Naive thymus-derived CD4-positive, alpha-beta T cell (primary cell): ENCODE measurements at regions not wholly inside any gene's neighbourhood (a gene's known extent, or its start where the extent isn't known, plus 50 kb on each side); places are given as distances from the start of the nearest gene placed in this dataset.

Experiments used
- ATAC-seq: fragments of 150-1000 bp; cut with Tn5 transposase; 2 replicates; pipeline ENCODE4 v1.10.0; 2021; ENCODE audit warnings: mild to moderate bottlenecking, moderate library complexity
- CTCF ChIA-PET: fragments of 350-600 bp; sonication (Branson Sonifier 250); formaldehyde crosslinking; loops from one replicate; lab custom pipeline; 2021; ENCODE audit warnings: antibody characterized with exemption; lab: Charles Lee
- POLR2A ChIA-PET: fragments of 350-600 bp; sonication (Branson Sonifier 250); formaldehyde crosslinking; loops from one replicate; lab custom pipeline; 2021; ENCODE audit warnings: antibody characterized with exemption, inconsistent platforms; lab: Charles Lee
- DNase-seq, 9 donors: peaks; one replicate each; pipeline versions ENCODE4 v3.0.0 to v3.0.0-alpha.2; 2020 to 2022; ENCODE audit warnings: mixed read lengths in 1 of 9
- H3K27ac ChIP-seq: one replicate; pipeline ENCODE4 v1.7.0; 2013; ENCODE audit warnings: mild to moderate bottlenecking, low read depth, low read length, moderate library complexity
- H3K27me3 ChIP-seq, 2 donors: one replicate each; pipeline ENCODE4 v1.7.0; 2013; ENCODE audit warnings: low read length in 2 of 2, mild to moderate bottlenecking in 2 of 2, moderate library complexity in 2 of 2; ENCODE audit not compliant: control insufficient read depth in 2 of 2, insufficient read depth in 2 of 2
- H3K36me3 ChIP-seq, 3 experiments: 1 replicate in 2 of 3; 2 replicates in 1 of 3; pipeline ENCODE4 v1.7.0; 2013; ENCODE audit warnings: low read length in 3 of 3, mild to moderate bottlenecking in 3 of 3, moderate library complexity in 1 of 3; ENCODE audit not compliant: insufficient read depth in 3 of 3, control insufficient read depth in 2 of 3
- H3K4me1 ChIP-seq, 2 donors: one replicate each; pipeline ENCODE4 v1.7.0; 2013; ENCODE audit warnings: low read length in 2 of 2, mild to moderate bottlenecking in 2 of 2, moderate library complexity in 1 of 2; ENCODE audit not compliant: control insufficient read depth in 2 of 2, insufficient read depth in 2 of 2
- H3K4me3 ChIP-seq: 2 replicates; pipeline ENCODE4 v1.7.0; 2013; ENCODE audit warnings: mild to moderate bottlenecking, low read length
- H3K9me3 ChIP-seq, 3 experiments: 1 replicate in 2 of 3; 2 replicates in 1 of 3; pipeline ENCODE4 v1.7.0; 2013; ENCODE audit warnings: low read length in 3 of 3; ENCODE audit not compliant: control insufficient read depth in 2 of 3
- H3K27ac Mint-ChIP-seq, 9 donors: one replicate each; pipeline ENCODE4 v1.8.0; 2020 to 2022; ENCODE audit warnings: mixed read lengths in 9 of 9, mild to moderate bottlenecking in 8 of 9, moderate library complexity in 5 of 9, inconsistent platforms in 2 of 9
- H3K27me3 Mint-ChIP-seq, 5 donors: one replicate each; pipeline ENCODE4 v1.8.0; 2021 to 2022; ENCODE audit warnings: mixed read lengths in 5 of 5, mild to moderate bottlenecking in 1 of 5
- H3K36me3 Mint-ChIP-seq, 5 donors: one replicate each; pipeline ENCODE4 v1.8.0; 2020 to 2022; ENCODE audit warnings: mixed read lengths in 5 of 5, mild to moderate bottlenecking in 3 of 5, inconsistent platforms in 1 of 5
- H3K4me1 Mint-ChIP-seq, 7 donors: one replicate each; pipeline ENCODE4 v1.8.0; 2020 to 2022; ENCODE audit warnings: mixed read lengths in 7 of 7, mild to moderate bottlenecking in 3 of 7, inconsistent platforms in 1 of 7
- H3K4me3 Mint-ChIP-seq, 10 donors: one replicate each; pipeline ENCODE4 v1.8.0; 2020 to 2022; ENCODE audit warnings: mild to moderate bottlenecking in 10 of 10, mixed read lengths in 10 of 10, moderate library complexity in 6 of 10, inconsistent platforms in 2 of 10
- H3K9me3 Mint-ChIP-seq, 11 donors: one replicate each; pipeline ENCODE4 v1.8.0; 2020 to 2022; ENCODE audit warnings: mixed read lengths in 11 of 11, mild to moderate bottlenecking in 4 of 11, inconsistent platforms in 1 of 11, moderate library complexity in 1 of 11
- intact Hi-C, 2 donors: fragments of 100-400 bp; cut with micrococcal nuclease; formaldehyde crosslinking; loops; one replicate each; pipeline ENCODE4 v1.15.1; 2023

- no peak for DNase-seq
- Mint-ChIP-seq H3K4me3 (no peak overlapping the region), H3K9me3 (peaks cover 0 to 2% (median 0%) of the 10 kb centered on the region in 11 donors), H3K27me3 (peaks cover 4 to 23% (median 5%) of the 10 kb centered on the region in 5 donors), H3K4me1 (peaks cover 0 to 5% (median 0%) of the 10 kb centered on the region in 7 donors), H3K36me3 (no peaks in the 10 kb centered on the region), H3K27ac (no peak overlapping the region)
- no peak overlapping the region for H3K4me3 ChIP-seq
- H3K27me3 ChIP-seq, result no peaks in the 10 kb centered on the region
- H3K36me3 ChIP-seq, result no peaks in the 10 kb centered on the region
- POLR2A ChIA-PET, result no interaction called here
- H3K4me1 ChIP-seq, result no peaks in the 10 kb centered on the region
- peak; percentile 3 for ATAC-seq
- H3K27ac ChIP-seq, result no peak overlapping the region
- intact Hi-C loops, result no loop called here
- CTCF ChIA-PET, result no interaction called here
- H3K9me3 ChIP-seq, result no peaks in the 10 kb centered on the region
Measured at GRCh38 chr20:1831096-1831495, 64.1 kb upstream of the SIRPA start.

DNA sequence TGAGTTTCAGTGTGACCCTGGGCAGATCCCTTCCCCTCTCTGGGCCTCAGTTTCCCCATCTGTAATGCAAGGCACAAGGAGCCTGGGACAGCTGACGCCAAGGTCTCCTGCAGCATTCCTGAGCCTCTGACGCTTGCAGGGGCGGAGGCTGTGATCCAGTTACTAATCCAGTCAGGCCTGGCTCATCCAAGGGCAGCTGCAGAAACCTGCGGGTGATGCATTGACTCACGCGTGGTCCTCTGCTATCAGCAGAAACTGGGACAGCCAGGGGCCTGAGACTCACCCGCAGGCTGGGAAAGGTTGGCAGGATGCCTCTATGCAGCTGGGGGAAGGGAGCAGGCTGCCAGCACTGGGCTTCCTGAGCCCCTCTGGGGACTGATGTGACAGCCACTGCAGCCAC lies 65.0 kb upstream of the SIRPA start:
- no peaks in the 10 kb centered on the region for H3K27me3 ChIP-seq
- peaks cover 0 to 5% (median 0%) of the 10 kb centered on the region in 7 donors for H3K4me1 Mint-ChIP-seq
- no peak overlapping the region for H3K27ac ChIP-seq
- H3K4me3 Mint-ChIP-seq, result no peak overlapping the region
- H3K4me3 ChIP-seq, result no peak overlapping the region
- H3K9me3 ChIP-seq, result no peaks in the 10 kb centered on the region
- no peak for DNase-seq
- H3K4me1 ChIP-seq, result no peaks in the 10 kb centered on the region
- POLR2A ChIA-PET, result no interaction called here
- ATAC-seq, result no peak
- peaks cover 4 to 26% (median 5%) of the 10 kb centered on the region in 5 donors for H3K27me3 Mint-ChIP-seq
- CTCF ChIA-PET, result no interaction called here
- no peaks in the 10 kb centered on the region for H3K36me3 ChIP-seq
- no peaks in the 10 kb centered on the region for H3K36me3 Mint-ChIP-seq
- H3K27ac Mint-ChIP-seq, result no peak overlapping the region
- H3K9me3 Mint-ChIP-seq, result peaks cover 0 to 2% (median 0%) of the 10 kb centered on the region in 11 donors
- intact Hi-C loops, result no loop called here

GRCh38 chr20:1829531-1829930 lies 65.7 kb upstream of the SIRPA start:
- H3K36me3 ChIP-seq, result no peaks in the 10 kb centered on the region
- no peaks in the 10 kb centered on the region for H3K4me1 ChIP-seq
- Mint-ChIP-seq H3K36me3 (peaks cover 0 to 3% (median 0%) of the 10 kb centered on the region in 5 donors), H3K4me3 (no peak overlapping the region), H3K9me3 (peaks cover 0 to 5% (median 1%) of the 10 kb centered on the region in 11 donors), H3K27me3 (peaks cover 4 to 27% (median 5%) of the 10 kb centered on the region in 5 donors), H3K4me1 (peaks cover 0 to 5% (median 0%) of the 10 kb centered on the region in 7 donors), H3K27ac (no peak overlapping the region)
- no peak overlapping the region for H3K4me3 ChIP-seq
- no peak for DNase-seq
- ATAC-seq, result no peak
- ChIA-PET POLR2A (no interaction called here), CTCF (interaction anchor here (0.7 kb wide), 1 partner anchor 587 kb away, joined by 3 read pairs; no protein-coding TSS in a partner anchor)
- intact Hi-C loops, result no loop called here
- no peak overlapping the region for H3K27ac ChIP-seq
- H3K27me3 ChIP-seq, result no peaks in the 10 kb centered on the region
- H3K9me3 ChIP-seq, result no peaks in the 10 kb centered on the region

- ATAC-seq, result no peak
- H3K27ac Mint-ChIP-seq, result no peak overlapping the region
- peaks cover 0 to 5% (median 0%) of the 10 kb centered on the region in 7 donors for H3K4me1 Mint-ChIP-seq
- H3K4me3 Mint-ChIP-seq, result no peak overlapping the region
- Histone ChIP-seq H3K4me1 (no peaks in the 10 kb centered on the region), H3K4me3 (no peak overlapping the region), H3K27ac (no peak overlapping the region), H3K27me3 (no peaks in the 10 kb centered on the region), H3K36me3 (no peaks in the 10 kb centered on the region), H3K9me3 (peaks cover 0 to 1% (median 0%) of the 10 kb centered on the region in 3 experiments)
- CTCF ChIA-PET, result interaction anchor here (0.7 kb wide), 1 partner anchor 586 kb away, joined by 3 read pairs; no protein-coding TSS in a partner anchor
- H3K9me3 Mint-ChIP-seq, result peaks cover 0 to 13% (median 8%) of the 10 kb centered on the region in 11 donors
- peaks cover 4 to 23% (median 7%) of the 10 kb centered on the region in 5 donors for H3K27me3 Mint-ChIP-seq
- no peak for DNase-seq
- intact Hi-C loops, result no loop called here
- POLR2A ChIA-PET, result no interaction called here
- peaks cover 0 to 7% (median 4%) of the 10 kb centered on the region in 5 donors for H3K36me3 Mint-ChIP-seq
Measured at GRCh38 chr20:1828786-1829131, 66.4 kb upstream of the SIRPA start.

GRCh38 chr20:1827974-1828785 lies 67.0 kb upstream of the SIRPA start:
- intact Hi-C loops, result no loop called here
- no peaks in the 10 kb centered on the region for H3K36me3 ChIP-seq
- no peak overlapping the region for H3K27ac ChIP-seq
- peaks cover 0 to 5% (median 0%) of the 10 kb centered on the region in 7 donors for H3K4me1 Mint-ChIP-seq
- ATAC-seq, result peak; percentile 30
- peaks cover 0 to 6% (median 0%) of the 10 kb centered on the region in 3 experiments for H3K9me3 ChIP-seq
- no peaks in the 10 kb centered on the region for H3K4me1 ChIP-seq
- peaks cover 4 to 23% (median 10%) of the 10 kb centered on the region in 5 donors for H3K27me3 Mint-ChIP-seq
- POLR2A ChIA-PET, result no interaction called here
- H3K27ac Mint-ChIP-seq, result no peak overlapping the region
- no peaks in the 10 kb centered on the region for H3K27me3 ChIP-seq
- H3K4me3 ChIP-seq, result no peak overlapping the region
- CTCF ChIA-PET, result no interaction called here
- DNase-seq, result no peak
- peaks cover 0 to 11% (median 4%) of the 10 kb centered on the region in 5 donors for H3K36me3 Mint-ChIP-seq
- H3K4me3 Mint-ChIP-seq, result no peak overlapping the region
- H3K9me3 Mint-ChIP-seq, result peaks cover 0 to 19% (median 13%) of the 10 kb centered on the region in 11 donors

GRCh38 chr20:1827510-1827973 lies 67.7 kb upstream of the SIRPA start:
- Mint-ChIP-seq H3K4me3 (no peak overlapping the region), H3K27me3 (peaks cover 4 to 23% (median 10%) of the 10 kb centered on the region in 5 donors), H3K9me3 (peaks cover 0 to 25% (median 18%) of the 10 kb centered on the region in 11 donors), H3K36me3 (peaks cover 0 to 11% (median 4%) of the 10 kb centered on the region in 5 donors), H3K4me1 (peaks cover 0 to 5% (median 0%) of the 10 kb centered on the region in 7 donors), H3K27ac (no peak overlapping the region)
- H3K27me3 ChIP-seq, result no peaks in the 10 kb centered on the region
- H3K27ac ChIP-seq, result no peak overlapping the region
- no peak overlapping the region for H3K4me3 ChIP-seq
- CTCF ChIA-PET, result no interaction called here
- intact Hi-C loops, result no loop called here
- peaks cover 0 to 9% (median 0%) of the 10 kb centered on the region in 3 experiments for H3K9me3 ChIP-seq
- ATAC-seq (no peak), DNase-seq (no peak)
- POLR2A ChIA-PET, result no interaction called here
- no peaks in the 10 kb centered on the region for H3K36me3 ChIP-seq
- H3K4me1 ChIP-seq, result no peaks in the 10 kb centered on the region
